Smooth muscle cell (in vitro differentiated cells): ENCODE measurements at regions not wholly inside any gene's neighbourhood (a gene's known extent, or its start where the extent isn't known, plus 50 kb on each side); places are given as distances from the start of the nearest gene placed in this dataset.

ENCODE experiments used
- DNase-seq: peaks from one replicate; lab custom pipeline; 2025; ENCODE audit not compliant: unreplicated experiment; lab: John Stamatoyannopoulos, UW
- H2AFZ ChIP-seq: fragments of 200-600 bp; sonication (generic); 2 replicates; pipeline ENCODE4 v1.6.0; 2016; ENCODE audit warnings: antibody characterized with exemption, low read depth, mild to moderate bottlenecking
- H3F3A ChIP-seq: fragments of 200-600 bp; sonication (generic); 2 replicates; pipeline ENCODE4 v1.6.0; 2017; ENCODE audit warnings: antibody characterized with exemption, low read depth
- H3K27ac ChIP-seq: fragments of 200-600 bp; sonication (generic); 2 replicates; pipeline ENCODE4 v1.5.1; 2016; ENCODE audit warnings: low read depth, mild to moderate bottlenecking
- H3K27me3 ChIP-seq: fragments of 200-600 bp; sonication (generic); 2 replicates; pipeline ENCODE4 v1.6.1; 2016; ENCODE audit warnings: low read depth, mild to moderate bottlenecking
- H3K36me3 ChIP-seq: fragments of 200-600 bp; sonication (generic); 2 replicates; pipeline ENCODE4 v1.5.1; 2016; ENCODE audit warnings: low read depth
- H3K4me1 ChIP-seq: fragments of 200-600 bp; sonication (generic); 2 replicates; pipeline ENCODE4 v1.5.1; 2016; ENCODE audit warnings: low read depth
- H3K4me2 ChIP-seq: fragments of 200-600 bp; sonication (generic); 2 replicates; pipeline ENCODE4 v1.6.0; 2016; ENCODE audit warnings: mild to moderate bottlenecking
- H3K4me3 ChIP-seq: fragments of 200-600 bp; sonication (generic); 2 replicates; pipeline ENCODE4 v1.5.1; 2016; ENCODE audit warnings: mild to moderate bottlenecking
- H3K79me2 ChIP-seq: fragments of 200-600 bp; sonication (generic); 2 replicates; pipeline ENCODE4 v1.6.0; 2016; ENCODE audit warnings: low read depth, mild to moderate bottlenecking
- H3K9ac ChIP-seq: fragments of 200-600 bp; sonication (generic); 2 replicates; pipeline ENCODE4 v1.6.0; 2016; ENCODE audit warnings: low read depth
- H3K9me3 ChIP-seq: fragments of 200-600 bp; sonication (generic); replicated peaks from 2 replicates; pipeline ENCODE4 v1.5.1; 2016; ENCODE audit warnings: low read depth
- H4K20me1 ChIP-seq: fragments of 200-600 bp; sonication (generic); 2 replicates; pipeline ENCODE4 v1.6.0; 2016; ENCODE audit warnings: low read depth
- WGBS: methylation state at CpG from one replicate; pipeline ENCODE4 v1.1.7; 2016; ENCODE audit warnings: low lambda C conversion rate; 5-methylcytosine and 5-hydroxymethylcytosine counted together
- TF ChIP-seq, protein P1 (sequence below): fragments of 200-600 bp; sonication (generic); IDR thresholded peaks from 2 replicates; pipeline ENCODE4 v1.5.1; 2017; ENCODE audit warnings: borderline replicate concordance, mild to moderate bottlenecking, antibody characterized with exemption; ENCODE audit not compliant: insufficient read depth, poor library complexity, severe bottlenecking

DNA sequence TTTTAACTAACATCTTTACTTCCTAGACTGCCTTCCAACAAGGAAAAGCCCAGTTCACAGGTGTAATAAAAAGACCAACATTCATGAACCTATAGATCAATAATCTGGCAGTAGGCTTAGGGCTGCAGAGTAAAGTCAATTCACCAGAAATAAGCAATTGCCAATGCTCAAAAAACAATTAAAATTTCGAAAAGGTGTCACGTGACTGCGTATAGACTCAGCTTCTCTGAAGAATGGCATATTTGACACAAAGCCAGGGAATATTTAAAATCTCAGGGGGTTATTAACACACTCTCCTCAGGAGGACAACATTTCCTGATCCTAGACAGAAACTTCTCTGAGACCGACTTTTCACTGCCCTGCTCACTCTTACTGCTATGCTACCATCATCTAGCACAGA is 245.2 kb upstream of the LRATD1 start:
- no peak overlapping the region for H3K9ac ChIP-seq
- no peak overlapping the region for H3K4me2 ChIP-seq
- 82% methylated on average over 4 of the region's 4 CpGs for WGBS
- no peaks in the 10 kb centered on the region for H3F3A ChIP-seq
- TF ChIP-seq, protein P1, sequence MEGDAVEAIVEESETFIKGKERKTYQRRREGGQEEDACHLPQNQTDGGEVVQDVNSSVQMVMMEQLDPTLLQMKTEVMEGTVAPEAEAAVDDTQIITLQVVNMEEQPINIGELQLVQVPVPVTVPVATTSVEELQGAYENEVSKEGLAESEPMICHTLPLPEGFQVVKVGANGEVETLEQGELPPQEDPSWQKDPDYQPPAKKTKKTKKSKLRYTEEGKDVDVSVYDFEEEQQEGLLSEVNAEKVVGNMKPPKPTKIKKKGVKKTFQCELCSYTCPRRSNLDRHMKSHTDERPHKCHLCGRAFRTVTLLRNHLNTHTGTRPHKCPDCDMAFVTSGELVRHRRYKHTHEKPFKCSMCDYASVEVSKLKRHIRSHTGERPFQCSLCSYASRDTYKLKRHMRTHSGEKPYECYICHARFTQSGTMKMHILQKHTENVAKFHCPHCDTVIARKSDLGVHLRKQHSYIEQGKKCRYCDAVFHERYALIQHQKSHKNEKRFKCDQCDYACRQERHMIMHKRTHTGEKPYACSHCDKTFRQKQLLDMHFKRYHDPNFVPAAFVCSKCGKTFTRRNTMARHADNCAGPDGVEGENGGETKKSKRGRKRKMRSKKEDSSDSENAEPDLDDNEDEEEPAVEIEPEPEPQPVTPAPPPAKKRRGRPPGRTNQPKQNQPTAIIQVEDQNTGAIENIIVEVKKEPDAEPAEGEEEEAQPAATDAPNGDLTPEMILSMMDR: no peak
- H3K9me3 ChIP-seq: no peaks in the 10 kb centered on the region
- H3K79me2 ChIP-seq: no peaks in the 10 kb centered on the region
- no peak overlapping the region for H2AFZ ChIP-seq
- no peaks in the 10 kb centered on the region for H3K27me3 ChIP-seq
- H3K4me3 ChIP-seq: no peak overlapping the region
- no peaks in the 10 kb centered on the region for H3K4me1 ChIP-seq
- no peak for DNase-seq
- H4K20me1 ChIP-seq: no peaks in the 10 kb centered on the region
- H3K27ac ChIP-seq: no peak overlapping the region
- H3K36me3 ChIP-seq: no peaks in the 10 kb centered on the region

DNA sequence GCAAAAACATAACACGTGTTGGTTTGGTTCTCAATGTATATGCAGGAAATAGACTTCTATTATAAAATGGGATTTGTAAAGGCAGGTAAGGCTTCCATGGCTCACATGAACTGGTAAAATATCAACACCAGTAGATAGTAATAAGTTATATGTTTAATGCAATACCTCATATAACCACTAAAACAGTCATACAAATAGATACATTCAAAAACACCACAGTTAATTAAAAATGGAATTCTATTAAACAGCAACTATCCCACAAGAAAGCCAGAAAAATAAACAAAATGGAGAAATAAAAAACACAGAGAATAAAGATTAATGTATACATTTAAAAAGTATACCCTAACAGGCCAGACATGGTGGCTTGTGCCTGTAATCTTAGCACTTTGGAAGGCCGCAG is 243.8 kb upstream of the LRATD1 start:
- Histone ChIP-seq H3K4me1 (no peaks in the 10 kb centered on the region), H2AFZ (no peak overlapping the region), H3K4me3 (no peak overlapping the region), H3K27me3 (no peaks in the 10 kb centered on the region), H3K36me3 (no peaks in the 10 kb centered on the region), H3K27ac (no peak overlapping the region), H3F3A (no peaks in the 10 kb centered on the region), H3K9ac (no peak overlapping the region), H3K79me2 (no peaks in the 10 kb centered on the region), H3K4me2 (no peak overlapping the region), H4K20me1 (no peaks in the 10 kb centered on the region), H3K9me3 (no peaks in the 10 kb centered on the region)
- TF ChIP-seq, protein P1: no peak
- WGBS: 88% methylated on average over 2 of the region's 2 CpGs
- no peak for DNase-seq

DNA sequence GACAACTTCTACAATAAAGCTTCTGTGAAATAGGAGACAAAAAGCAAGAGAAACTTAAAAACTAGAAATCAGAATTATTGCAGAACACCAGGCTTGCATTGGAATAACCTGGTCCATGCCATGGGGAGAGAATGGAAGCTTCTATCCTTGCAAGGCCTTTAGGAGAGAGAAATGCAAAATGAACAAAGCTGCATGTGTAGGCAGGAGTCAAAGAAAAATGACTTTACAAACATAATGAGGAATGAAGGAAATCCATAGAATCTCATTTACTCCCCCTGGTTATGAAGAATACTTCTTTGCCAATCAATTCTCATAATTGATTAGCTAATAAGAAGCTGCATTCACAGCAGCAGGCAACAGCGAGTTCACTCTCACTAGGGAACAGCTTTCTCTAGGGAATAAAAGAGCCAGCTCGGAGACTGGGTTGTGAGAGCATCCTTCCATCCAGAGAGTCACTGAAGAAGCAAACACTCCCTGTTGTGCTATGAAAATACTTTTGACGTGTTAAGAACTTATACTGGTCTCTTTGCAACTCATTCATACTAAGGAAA is 235.9 kb upstream of the LRATD1 start:
- no peaks in the 10 kb centered on the region for H4K20me1 ChIP-seq
- H3K4me1 ChIP-seq: no peaks in the 10 kb centered on the region
- WGBS: 83% methylated on average over 3 of the region's 3 CpGs
- H3K27ac ChIP-seq: no peak overlapping the region
- DNase-seq: no peak
- no peak overlapping the region for H3K9ac ChIP-seq
- no peaks in the 10 kb centered on the region for H3K9me3 ChIP-seq
- no peak overlapping the region for H3K4me2 ChIP-seq
- no peaks in the 10 kb centered on the region for H3F3A ChIP-seq
- no peaks in the 10 kb centered on the region for H3K79me2 ChIP-seq
- no peaks in the 10 kb centered on the region for H3K36me3 ChIP-seq
- TF ChIP-seq, protein P1: no peak
- no peaks in the 10 kb centered on the region for H3K27me3 ChIP-seq
- no peak overlapping the region for H2AFZ ChIP-seq
- H3K4me3 ChIP-seq: no peak overlapping the region

DNA sequence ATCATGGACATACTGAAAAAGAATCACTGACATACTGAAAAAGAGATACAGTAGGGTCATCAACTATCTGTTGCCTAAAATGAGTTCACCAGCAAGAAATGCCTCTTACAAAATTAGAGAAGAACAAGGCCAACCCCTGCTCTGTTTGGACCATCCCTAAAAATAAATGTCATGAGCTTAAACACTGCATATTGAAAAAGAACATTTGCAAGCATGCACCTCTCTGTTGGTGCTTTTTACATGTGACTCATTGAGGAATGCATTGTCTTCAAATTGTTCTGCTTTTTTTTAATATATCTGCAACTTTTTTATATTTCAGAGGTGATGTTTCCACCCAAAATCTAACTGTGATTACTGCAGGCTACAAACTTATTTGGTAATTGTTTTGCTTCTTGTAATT is 233.9 kb upstream of the LRATD1 start:
- no peak for DNase-seq
- Histone ChIP-seq H3K36me3 (no peaks in the 10 kb centered on the region), H3K4me3 (no peak overlapping the region), H3K9me3 (no peaks in the 10 kb centered on the region), H3K79me2 (no peaks in the 10 kb centered on the region), H3K4me1 (no peaks in the 10 kb centered on the region), H3K27me3 (no peaks in the 10 kb centered on the region), H2AFZ (no peak overlapping the region), H4K20me1 (no peaks in the 10 kb centered on the region), H3F3A (no peaks in the 10 kb centered on the region), H3K9ac (no peak overlapping the region), H3K4me2 (no peak overlapping the region), H3K27ac (no peak overlapping the region)
- TF ChIP-seq, protein P1: no peak
